HCT116 (cell line): ENCODE measurements at regions not wholly inside any gene's neighbourhood (a gene's known extent, or its start where the extent isn't known, plus 50 kb on each side); places are given as distances from the start of the nearest gene placed in this dataset.

Experiments
- ATAC-seq: fragments of 200-7000 bp; cut with Tn5 transposase; 2 replicates; pipeline ENCODE4 v1.9.1; 2020; ENCODE audit warnings: mild to moderate bottlenecking, moderate library complexity
- BruUV-seq: library from RNA; stranded (reverse); fragments of 400-500 nt; replicated peaks from 2 replicates; lab custom pipeline; 2021; lab: Mats Ljungman, UMichigan
- CTCF ChIA-PET: fragments of 300-600 bp; sonication (Branson Sonifier 250); formaldehyde crosslinking; loops from one replicate; lab custom pipeline; 2021; ENCODE audit warnings: antibody characterized with exemption; lab: Charles Lee
- POLR2A ChIA-PET: fragments of 300-600, 350-600 bp; sonication (Branson Sonifier 250); formaldehyde crosslinking; loops from one replicate; lab custom pipeline; 2021; ENCODE audit warnings: antibody characterized with exemption; lab: Charles Lee
- RAD21 ChIA-PET, 2 experiments: fragments of 300-600 bp; sonication (Branson Sonifier 250); formaldehyde crosslinking; loops; one replicate each; lab custom pipeline; 2023; ENCODE audit warnings: low total read pairs in 2 of 2; ENCODE audit not compliant: uncharacterized antibody in 2 of 2, unreplicated experiment in 2 of 2, low non-redundant PET in 1 of 2; lab: Charles Lee
- DNase-seq: peaks from one replicate; pipeline ENCODE4 v3.0.0-alpha.2; 2010; ENCODE audit warnings: low read depth, low spot score
- H2AFZ ChIP-seq: fragments of 200-600 bp; shearing (Covaris generic), sonication (generic); 2 replicates; pipeline ENCODE4 v1.6.1; 2017; ENCODE audit warnings: low read depth, mixed run types, mixed read lengths, antibody characterized with exemption, low read length; ENCODE audit not compliant: poor library complexity, severe bottlenecking
- H3K27ac ChIP-seq: 2 replicates; pipeline ENCODE4 v1.5.1; 2012; ENCODE audit warnings: low read depth, low read length
- H3K27me3 ChIP-seq: fragments of 200-600 bp; sonication (generic); 2 replicates; pipeline ENCODE4 v1.6.1; 2016; ENCODE audit warnings: mixed run types, low read length, mixed read lengths; ENCODE audit not compliant: insufficient read depth
- H3K36me3 ChIP-seq, 2 experiments: fragments of 200-500 bp in 1 of 2; fragments of 200-600 bp in 1 of 2; sonication (Bioruptor generic) in 1 of 2; sonication (generic) in 1 of 2; 2 replicates each; pipeline versions ENCODE4 v1.5.1 to v1.6.1; 2014 to 2016; ENCODE audit warnings: low read length in 2 of 2, inconsistent platforms in 1 of 2, mixed read lengths in 1 of 2, mixed run types in 1 of 2; ENCODE audit not compliant: insufficient read depth in 2 of 2, control insufficient read depth in 1 of 2
- H3K4me1 ChIP-seq, 2 experiments: fragments of 200-600 bp in 1 of 2; sonication (generic) in 1 of 2; 2 replicates each; pipeline versions ENCODE4 v1.5.1 to v1.6.1; 2012 to 2017; ENCODE audit warnings: low read length in 2 of 2, inconsistent platforms in 1 of 2, mild to moderate bottlenecking in 1 of 2, mixed read lengths in 1 of 2, mixed run types in 1 of 2, moderate library complexity in 1 of 2; ENCODE audit not compliant: insufficient read depth in 2 of 2, control insufficient read depth in 1 of 2
- H3K4me2 ChIP-seq: fragments of 200-600 bp; sonication (generic); 2 replicates; pipeline ENCODE4 v1.6.1; 2017; ENCODE audit warnings: mixed run types, low read length, mixed read lengths
- H3K4me3 ChIP-seq, 2 experiments: fragments of 200-600 bp in 1 of 2; sonication (generic) in 1 of 2; replicated peaks in 1 of 2; 2 replicates each; pipeline ENCODE4 v1.5.1; 2011 to 2016; ENCODE audit warnings: low read length in 2 of 2, control low read depth in 1 of 2, low read depth in 1 of 2, mild to moderate bottlenecking in 1 of 2, mixed read lengths in 1 of 2, mixed run types in 1 of 2
- H3K79me2 ChIP-seq: fragments of 200-600 bp; sonication (generic); 2 replicates; pipeline ENCODE4 v1.6.1; 2017; ENCODE audit warnings: mild to moderate bottlenecking, mixed run types, low read length, moderate library complexity, mixed read lengths; ENCODE audit not compliant: insufficient read depth
- H3K9ac ChIP-seq: fragments of 200-600 bp; sonication (generic); 2 replicates; pipeline ENCODE4 v1.6.1; 2016; ENCODE audit warnings: low read length, mixed read lengths
- H3K9me2 ChIP-seq: fragments of 200-600 bp; sonication (generic), shearing (Covaris generic); 2 replicates; pipeline ENCODE4 v1.6.1; 2017; ENCODE audit warnings: mixed run types, mild to moderate bottlenecking, moderate library complexity; ENCODE audit not compliant: insufficient read depth
- H3K9me3 ChIP-seq, 2 experiments: fragments of 200-500 bp in 1 of 2; fragments of 200-600 bp in 1 of 2; sonication (Bioruptor generic) in 1 of 2; sonication (generic) in 1 of 2; 2 replicates each; pipeline ENCODE4 v1.6.1; 2014 to 2017; ENCODE audit warnings: low read length in 2 of 2, mixed read lengths in 2 of 2, inconsistent platforms in 1 of 2, low read depth in 1 of 2, mild to moderate bottlenecking in 1 of 2, mixed run types in 1 of 2, moderate library complexity in 1 of 2; ENCODE audit not compliant: control insufficient read depth in 1 of 2, insufficient read depth in 1 of 2
- H4K20me1 ChIP-seq: fragments of 200-600 bp; sonication (generic), shearing (Covaris generic); 2 replicates; pipeline ENCODE4 v1.6.1; 2017; ENCODE audit warnings: mixed run types, mild to moderate bottlenecking, moderate library complexity; ENCODE audit not compliant: insufficient read depth
- CEBPB ChIP-seq: IDR thresholded peaks from 2 replicates; pipeline ENCODE4 v1.6.1; 2012; ENCODE audit warnings: low read depth
- CTCF ChIP-seq, 3 experiments: fragments of 200-600 bp in 1 of 3; sonication (generic) in 1 of 3; IDR thresholded peaks in 2 of 3; conservative IDR thresholded peaks in 1 of 3; 2 replicates each; pipeline ENCODE4 v1.5.1; 2012 to 2017; ENCODE audit warnings: low read depth in 2 of 3, low read length in 2 of 3, antibody characterized with exemption in 1 of 3, borderline replicate concordance in 1 of 3, control low read depth in 1 of 3, mild to moderate bottlenecking in 1 of 3, mixed read lengths in 1 of 3, mixed run types in 1 of 3, moderate library complexity in 1 of 3; ENCODE audit not compliant: insufficient read depth in 1 of 3
- EGR1 ChIP-seq: IDR thresholded peaks from 2 replicates; pipeline ENCODE4 v1.6.1; 2012; ENCODE audit warnings: low read depth
- ELF1 ChIP-seq: IDR thresholded peaks from 2 replicates; pipeline ENCODE4 v1.6.1; 2012; ENCODE audit warnings: low read depth, borderline replicate concordance
- EZH2 ChIP-seq: fragments of 200-600 bp; sonication (generic); IDR thresholded peaks from 2 replicates; pipeline ENCODE4 v1.6.1; 2017; ENCODE audit warnings: antibody characterized with exemption, mixed run types
- EZH2phosphoT487 ChIP-seq: fragments of 200-600 bp; IDR thresholded peaks from 2 replicates; pipeline ENCODE4 v1.6.1; 2018; ENCODE audit warnings: antibody characterized with exemption, borderline replicate concordance
- FOSL1 ChIP-seq: IDR thresholded peaks from 2 replicates; pipeline ENCODE4 v1.6.1; 2012; ENCODE audit warnings: low read depth
- JUND ChIP-seq: IDR thresholded peaks from 2 replicates; pipeline ENCODE4 v1.6.1; 2012
- POLR2AphosphoS5 ChIP-seq: IDR thresholded peaks from 2 replicates; pipeline ENCODE4 v1.6.1; 2011; ENCODE audit warnings: mild to moderate bottlenecking, low read depth, low read length, moderate library complexity
- SIN3A ChIP-seq: IDR thresholded peaks from 2 replicates; pipeline ENCODE4 v1.6.1; 2012; ENCODE audit warnings: low read depth
- SRF ChIP-seq: IDR thresholded peaks from 2 replicates; pipeline ENCODE4 v1.6.1; 2012; ENCODE audit warnings: low read depth
- TCF7L2 ChIP-seq: IDR thresholded peaks from 2 replicates; pipeline ENCODE4 v1.7.0; 2011; ENCODE audit warnings: borderline replicate concordance, inconsistent platforms; ENCODE audit not compliant: insufficient read depth, insufficient read length; ENCODE audit errors: extremely low read depth
- YY1 ChIP-seq: IDR thresholded peaks from 2 replicates; pipeline ENCODE4 v1.6.1; 2011; ENCODE audit warnings: low read length, low read depth, moderate library complexity, mild to moderate bottlenecking; ENCODE audit not compliant: insufficient replicate concordance; ENCODE audit errors: extremely low read depth
- ZBTB33 ChIP-seq: IDR thresholded peaks from 2 replicates; pipeline ENCODE4 v1.6.1; 2011; ENCODE audit warnings: mild to moderate bottlenecking, low read length, moderate library complexity; ENCODE audit not compliant: insufficient replicate concordance; ENCODE audit errors: extremely low read depth
- ZNF274 ChIP-seq: fragments of 200-500 bp; sonication (Bioruptor generic); IDR thresholded peaks from 2 replicates; pipeline ENCODE4 v1.6.1; 2014; ENCODE audit warnings: mild to moderate bottlenecking, low read depth, low read length, inconsistent platforms
- intact Hi-C: fragments of 100-400 bp; cut with micrococcal nuclease; formaldehyde crosslinking; loops from 2 replicates; pipeline ENCODE4 v1.10.0; 2022
- TF ChIP-seq, protein P1 (sequence below): IDR thresholded peaks from 2 replicates; pipeline ENCODE4 v1.6.1; 2012

DNA sequence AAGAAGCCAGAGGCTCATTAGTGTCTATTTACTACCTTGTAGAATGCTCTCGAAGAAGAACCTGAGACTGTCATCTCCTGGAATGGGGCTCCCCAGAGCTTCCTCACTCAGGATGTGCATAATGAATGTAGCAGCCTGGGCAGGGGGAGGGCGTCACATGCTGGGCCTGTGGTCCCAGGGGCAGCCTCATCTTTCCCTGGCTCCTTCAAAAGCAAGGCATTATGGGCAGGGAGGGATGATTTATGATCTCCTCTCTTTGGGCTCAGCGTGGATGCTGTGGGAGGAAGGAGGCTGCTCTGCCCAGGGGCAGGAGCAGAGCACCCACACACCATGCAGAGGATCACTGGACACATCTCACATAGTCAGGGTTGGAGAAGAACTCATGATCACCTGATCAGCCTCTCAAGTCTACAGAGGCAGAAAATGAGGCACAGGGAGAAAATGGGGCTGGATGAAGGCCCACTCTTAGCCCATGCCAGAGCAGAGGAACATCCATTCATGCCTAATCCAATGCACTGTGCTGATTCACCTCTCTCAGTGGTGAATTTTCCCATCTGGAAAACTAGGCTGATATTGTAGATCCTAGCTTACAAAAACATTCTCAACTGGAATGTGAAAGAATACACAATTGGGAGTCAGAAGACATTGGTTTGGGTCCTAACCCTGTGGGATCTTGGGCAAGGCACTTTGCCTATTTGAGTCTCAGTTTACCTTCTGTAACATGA, 173.7 kb downstream of the CARTPT start:
- Histone ChIP-seq H2AFZ (no peak overlapping the region), H3K9me2 (no peaks in the 10 kb centered on the region), H3K4me1 (peaks cover 7% of the 10 kb centered on the region in 2 experiments; a peak in 3 of 4 replicates), H3K4me3 (no peak overlapping the region), H3K27ac (no peak overlapping the region), H4K20me1 (no peaks in the 10 kb centered on the region), H3K4me2 (no peak overlapping the region), H3K36me3 (no peaks in the 10 kb centered on the region), H3K9ac (no peak overlapping the region), H3K9me3 (no peaks in the 10 kb centered on the region), H3K27me3 (no peaks in the 10 kb centered on the region), H3K79me2 (no peaks in the 10 kb centered on the region)
- CTCF ChIA-PET = no interaction called here
- RAD21 ChIA-PET = no interaction called here
- DNase-seq (no peak), ATAC-seq (no peak)
- POLR2A ChIA-PET = no interaction called here
- BruUV-seq = no TSS peak
- no peak for TF ChIP-seq ZNF274
- no peak for TF ChIP-seq FOSL1
- TF ChIP-seq, protein P1, sequence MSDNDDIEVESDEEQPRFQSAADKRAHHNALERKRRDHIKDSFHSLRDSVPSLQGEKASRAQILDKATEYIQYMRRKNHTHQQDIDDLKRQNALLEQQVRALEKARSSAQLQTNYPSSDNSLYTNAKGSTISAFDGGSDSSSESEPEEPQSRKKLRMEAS = no peak
- TF ChIP-seq SIN3A = no peak
- TF ChIP-seq ELF1 = no peak
- no peak for TF ChIP-seq TCF7L2
- intact Hi-C loops = no loop called here

DNA sequence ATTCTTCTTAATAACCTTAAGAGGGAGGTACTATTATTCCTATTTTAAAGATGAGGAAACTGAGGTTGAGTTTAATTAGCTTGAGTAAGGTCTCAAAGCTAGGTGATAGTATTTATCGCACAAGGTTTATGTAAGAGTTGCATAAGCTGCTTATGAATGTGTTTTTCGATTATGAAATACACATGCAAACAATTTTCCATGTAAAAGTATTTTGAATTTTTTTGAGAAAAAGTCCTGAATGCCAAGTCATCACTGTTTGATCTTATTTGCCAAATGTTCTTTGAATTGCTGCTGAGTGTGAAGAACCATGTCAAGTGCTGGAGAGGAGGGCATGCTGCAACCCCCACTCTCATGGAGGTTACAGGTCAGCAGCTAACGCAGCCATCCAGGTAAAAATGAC, 174.4 kb downstream of the CARTPT start:
- H3K4me3 ChIP-seq = no peak overlapping the region
- DNase-seq = no peak
- BruUV-seq = no TSS peak
- ChIA-PET POLR2A (no interaction called here), RAD21 (no interaction called here), CTCF (no interaction called here)
- no peak overlapping the region for H2AFZ ChIP-seq
- no peak overlapping the region for H3K27ac ChIP-seq
- peaks cover 7% of the 10 kb centered on the region in 2 experiments; a peak in 3 of 4 replicates for H3K4me1 ChIP-seq
- H3K9me2 ChIP-seq = no peaks in the 10 kb centered on the region
- no peak for ATAC-seq
- H3K27me3 ChIP-seq = no peaks in the 10 kb centered on the region
- H3K79me2 ChIP-seq = no peaks in the 10 kb centered on the region
- no peak overlapping the region for H3K9ac ChIP-seq
- H3K4me2 ChIP-seq = no peak overlapping the region
- H4K20me1 ChIP-seq = no peaks in the 10 kb centered on the region
- no peaks in the 10 kb centered on the region for H3K36me3 ChIP-seq
- H3K9me3 ChIP-seq = no peaks in the 10 kb centered on the region
- intact Hi-C loops = no loop called here
- TF ChIP-seq JUND (no peak), CTCF (IDR thresholded peaks at IDR 0.05 in 2 of 3, conservative IDR thresholded peaks at IDR 0.05 in 1 of 3; ENCODE audit: borderline replicate concordance in 1 of 3, insufficient read depth in 1 of 3, low read depth in 2 of 3, low read length in 2 of 3) (no peak), ZBTB33 (no peak), EZH2phosphoT487 (no peak), EZH2 (no peak), YY1 (no peak), SIN3A (no peak), SRF (no peak), EGR1 (no peak), POLR2AphosphoS5 (no peak), CEBPB (no peak), ZNF274 (no peak), ELF1 (no peak)
